Caco-2 (cell line): ENCODE measurements at regions not wholly inside any gene's neighbourhood (a gene's known extent, or its start where the extent isn't known, plus 50 kb on each side); places are given as distances from the start of the nearest gene placed in this dataset.

Experiments
- BruUV-seq: library from RNA; stranded (reverse); fragments of 400-500 nt; replicated peaks from 2 replicates; lab custom pipeline; 2021; lab: Mats Ljungman, UMichigan
- CTCF ChIA-PET: fragments of 300-600 bp; sonication (Branson Sonifier 250); formaldehyde crosslinking; loops from one replicate; lab custom pipeline; 2022; ENCODE audit warnings: antibody characterized with exemption; lab: Charles Lee
- POLR2A ChIA-PET: fragments of 300-600 bp; sonication (Branson Sonifier 250); formaldehyde crosslinking; loops from one replicate; lab custom pipeline; 2022; ENCODE audit warnings: antibody characterized with exemption; lab: Charles Lee
- DNase-seq, 2 experiments: peaks; one replicate each; pipeline versions ENCODE4 v3.0.0 to v3.0.0-alpha.2; 2020 to 2022
- H3K27me3 ChIP-seq: replicated peaks from 2 replicates; pipeline ENCODE4 v1.6.0; 2011; ENCODE audit warnings: low read length; ENCODE audit not compliant: control insufficient read depth, insufficient read depth
- H3K36me3 ChIP-seq: 2 replicates; pipeline ENCODE4 v1.5.1; 2011; ENCODE audit warnings: low read length; ENCODE audit not compliant: control insufficient read depth, insufficient read depth
- H3K4me1 ChIP-seq: fragments of 250-450 bp; sonication (Bioruptor Pico); 2 replicates; pipeline ENCODE4 v1.5.1; 2020; ENCODE audit warnings: mild to moderate bottlenecking
- H3K4me3 ChIP-seq: 2 replicates; pipeline ENCODE4 v1.5.1; 2011; ENCODE audit warnings: low read depth, mild to moderate bottlenecking, control low read depth, low read length
- H3K9me3 ChIP-seq: fragments of 250-450 bp; sonication (Bioruptor Pico); 2 replicates; pipeline ENCODE4 v1.5.1; 2020; ENCODE audit warnings: mild to moderate bottlenecking, moderate library complexity
- H3K27ac Mint-ChIP-seq: one replicate; pipeline ENCODE4 v1.8.0; 2022; ENCODE audit warnings: mixed read lengths; ENCODE audit not compliant: unreplicated experiment
- H3K27me3 Mint-ChIP-seq: one replicate; pipeline ENCODE4 v1.8.0; 2022; ENCODE audit warnings: mixed read lengths; ENCODE audit not compliant: insufficient read depth, unreplicated experiment
- H3K36me3 Mint-ChIP-seq: one replicate; pipeline ENCODE4 v1.8.0; 2022; ENCODE audit warnings: mild to moderate bottlenecking, mixed read lengths; ENCODE audit not compliant: insufficient read depth, unreplicated experiment
- H3K4me1 Mint-ChIP-seq: one replicate; pipeline ENCODE4 v1.8.0; 2022; ENCODE audit warnings: low read depth, mixed read lengths; ENCODE audit not compliant: unreplicated experiment
- H3K4me3 Mint-ChIP-seq: one replicate; pipeline ENCODE4 v1.8.0; 2022; ENCODE audit warnings: mild to moderate bottlenecking, moderate library complexity, mixed read lengths; ENCODE audit not compliant: unreplicated experiment
- H3K9me3 Mint-ChIP-seq: one replicate; pipeline ENCODE4 v1.8.0; 2022; ENCODE audit warnings: mixed read lengths; ENCODE audit not compliant: unreplicated experiment
- CTCF ChIP-seq, 2 experiments: fragments of 200-600 bp in 1 of 2; IDR thresholded peaks; 1 replicate in 1 of 2; 2 replicates in 1 of 2; pipeline versions ENCODE4 v1.5.1 to v1.8.0; 2011 to 2022; ENCODE audit warnings: antibody characterized with exemption in 1 of 2, control low read depth in 1 of 2, inconsistent platforms in 1 of 2, low read depth in 1 of 2, low read length in 1 of 2, mild to moderate bottlenecking in 1 of 2, moderate library complexity in 1 of 2; ENCODE audit not compliant: insufficient read depth in 1 of 2, severe bottlenecking in 1 of 2, unreplicated experiment in 1 of 2
- intact Hi-C: fragments of 100-400 bp; cut with micrococcal nuclease; formaldehyde crosslinking; loops from one replicate; pipeline ENCODE4 v1.10.0; 2022; ENCODE audit not compliant: unreplicated experiment

DNA sequence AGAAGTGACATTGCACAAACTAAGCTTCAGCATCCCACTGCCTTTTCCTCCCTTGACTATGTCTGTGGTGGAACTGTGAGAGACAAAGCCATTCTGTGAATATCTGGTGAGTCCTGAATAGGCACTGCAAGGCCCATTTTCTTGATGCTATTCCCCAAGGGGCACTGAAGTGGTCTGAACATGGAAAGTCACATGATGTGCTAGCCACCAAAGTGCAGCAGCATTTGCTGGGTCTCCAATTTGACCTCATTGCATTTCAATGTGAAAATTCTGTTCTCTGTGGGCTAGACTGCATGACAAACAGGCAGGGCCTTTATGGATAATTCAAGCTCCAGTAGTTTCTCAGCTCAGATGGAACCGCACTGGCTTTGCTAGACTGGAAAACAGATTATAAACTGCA is 627.4 kb upstream of the BOD1L1 start:
- no TSS peak for BruUV-seq
- H3K27me3 Mint-ChIP-seq = no peaks in the 10 kb centered on the region
- no peaks in the 10 kb centered on the region for H3K36me3 ChIP-seq
- no peak overlapping the region for H3K4me3 Mint-ChIP-seq
- intact Hi-C loops = loop anchor here (1.0 to 5.0 kb wide), 2 partner anchors 123 to 599 kb away; no protein-coding TSS in a partner anchor
- H3K4me1 ChIP-seq = no peaks in the 10 kb centered on the region
- no peak overlapping the region for H3K27ac Mint-ChIP-seq
- H3K9me3 ChIP-seq = no peaks in the 10 kb centered on the region
- no peak for TF ChIP-seq CTCF (IDR thresholded peaks at IDR 0.05; ENCODE audit: insufficient read depth in 1 of 2, low read depth in 1 of 2, low read length in 1 of 2, severe bottlenecking in 1 of 2, unreplicated experiment in 1 of 2)
- ChIA-PET POLR2A (no interaction called here), CTCF (no interaction called here)
- H3K4me1 Mint-ChIP-seq = no peaks in the 10 kb centered on the region
- no peaks in the 10 kb centered on the region for H3K36me3 Mint-ChIP-seq
- H3K4me3 ChIP-seq = no peak overlapping the region
- H3K27me3 ChIP-seq = no peaks in the 10 kb centered on the region
- DNase-seq = no peak
- peaks cover 9% of the 10 kb centered on the region for H3K9me3 Mint-ChIP-seq

GRCh38 chr4:14257903-14258302 is 630.4 kb upstream of the BOD1L1 start:
- Mint-ChIP-seq H3K27ac (no peak overlapping the region), H3K4me3 (no peak overlapping the region), H3K27me3 (no peaks in the 10 kb centered on the region), H3K36me3 (no peaks in the 10 kb centered on the region), H3K4me1 (no peaks in the 10 kb centered on the region), H3K9me3 (peaks cover 4% of the 10 kb centered on the region)
- POLR2A ChIA-PET = no interaction called here
- BruUV-seq = no TSS peak
- TF ChIP-seq CTCF (IDR thresholded peaks at IDR 0.05; ENCODE audit: insufficient read depth in 1 of 2, low read depth in 1 of 2, low read length in 1 of 2, severe bottlenecking in 1 of 2, unreplicated experiment in 1 of 2) = no peak
- H3K4me3 ChIP-seq = no peak overlapping the region
- H3K4me1 ChIP-seq = no peaks in the 10 kb centered on the region
- H3K36me3 ChIP-seq = no peaks in the 10 kb centered on the region
- intact Hi-C loops = no loop called here
- no peaks in the 10 kb centered on the region for H3K27me3 ChIP-seq
- DNase-seq = no peak
- CTCF ChIA-PET = no interaction called here
- H3K9me3 ChIP-seq = no peaks in the 10 kb centered on the region

- TF ChIP-seq CTCF (IDR thresholded peaks at IDR 0.05; ENCODE audit: insufficient read depth in 1 of 2, low read depth in 1 of 2, low read length in 1 of 2, severe bottlenecking in 1 of 2, unreplicated experiment in 1 of 2) = no peak
- no peaks in the 10 kb centered on the region for H3K36me3 Mint-ChIP-seq
- H3K9me3 Mint-ChIP-seq = no peaks in the 10 kb centered on the region
- no peak overlapping the region for H3K27ac Mint-ChIP-seq
- no peak overlapping the region for H3K4me3 Mint-ChIP-seq
- BruUV-seq = no TSS peak
- H3K4me1 Mint-ChIP-seq = no peaks in the 10 kb centered on the region
- no peaks in the 10 kb centered on the region for H3K27me3 ChIP-seq
- intact Hi-C loops = no loop called here
- no peak for DNase-seq
- H3K9me3 ChIP-seq = no peaks in the 10 kb centered on the region
- H3K27me3 Mint-ChIP-seq = no peaks in the 10 kb centered on the region
- POLR2A ChIA-PET = no interaction called here
- no peak overlapping the region for H3K4me3 ChIP-seq
- CTCF ChIA-PET = no interaction called here
- H3K36me3 ChIP-seq = no peaks in the 10 kb centered on the region
- no peaks in the 10 kb centered on the region for H3K4me1 ChIP-seq
Observed at GRCh38 chr4:14259936-14260335, 632.4 kb upstream of the BOD1L1 start.
